Choroid plexus epithelial cell (primary cell): ENCODE measurements at regions not wholly inside any gene's neighbourhood (a gene's known extent, or its start where the extent isn't known, plus 50 kb on each side); places are given as distances from the start of the nearest gene placed in this dataset.

Experiments
- DNase-seq: peaks from one replicate; pipeline ENCODE4 v3.0.0-alpha.2; 2010; ENCODE audit warnings: low read depth
- H3K4me3 ChIP-seq: 2 replicates; pipeline ENCODE4 v1.5.1; 2011; ENCODE audit warnings: low read depth, mild to moderate bottlenecking, control low read depth, low read length, moderate library complexity
- TF ChIP-seq, protein P1 (sequence below): conservative IDR thresholded peaks from 2 replicates; pipeline ENCODE4 v1.5.1; 2011; ENCODE audit warnings: low read depth, mild to moderate bottlenecking, control low read depth, inconsistent platforms, low read length, moderate library complexity

DNA sequence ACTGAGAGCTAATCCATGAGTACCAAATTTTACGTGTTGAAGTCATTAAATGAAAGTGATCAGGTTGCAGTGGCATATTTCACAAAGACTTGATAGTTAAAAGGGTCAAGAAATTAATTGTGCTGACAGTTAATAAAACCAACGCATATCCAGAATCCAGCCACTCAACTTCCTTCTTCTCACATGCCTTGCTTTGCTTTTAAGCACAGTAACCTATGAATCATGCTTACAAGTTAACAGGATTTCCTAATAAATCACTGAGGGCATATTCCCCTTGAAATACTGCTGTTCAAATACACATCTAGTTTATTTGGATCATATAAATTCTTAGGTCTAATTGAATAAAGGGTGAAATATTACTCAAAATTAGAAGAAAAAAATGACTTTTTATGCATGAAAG is 801.5 kb upstream of the EPHA6 start:
- no peak for DNase-seq

GRCh38 chr3:96017556-96017955 is 796.8 kb upstream of the EPHA6 start:
- TF ChIP-seq, protein P1, sequence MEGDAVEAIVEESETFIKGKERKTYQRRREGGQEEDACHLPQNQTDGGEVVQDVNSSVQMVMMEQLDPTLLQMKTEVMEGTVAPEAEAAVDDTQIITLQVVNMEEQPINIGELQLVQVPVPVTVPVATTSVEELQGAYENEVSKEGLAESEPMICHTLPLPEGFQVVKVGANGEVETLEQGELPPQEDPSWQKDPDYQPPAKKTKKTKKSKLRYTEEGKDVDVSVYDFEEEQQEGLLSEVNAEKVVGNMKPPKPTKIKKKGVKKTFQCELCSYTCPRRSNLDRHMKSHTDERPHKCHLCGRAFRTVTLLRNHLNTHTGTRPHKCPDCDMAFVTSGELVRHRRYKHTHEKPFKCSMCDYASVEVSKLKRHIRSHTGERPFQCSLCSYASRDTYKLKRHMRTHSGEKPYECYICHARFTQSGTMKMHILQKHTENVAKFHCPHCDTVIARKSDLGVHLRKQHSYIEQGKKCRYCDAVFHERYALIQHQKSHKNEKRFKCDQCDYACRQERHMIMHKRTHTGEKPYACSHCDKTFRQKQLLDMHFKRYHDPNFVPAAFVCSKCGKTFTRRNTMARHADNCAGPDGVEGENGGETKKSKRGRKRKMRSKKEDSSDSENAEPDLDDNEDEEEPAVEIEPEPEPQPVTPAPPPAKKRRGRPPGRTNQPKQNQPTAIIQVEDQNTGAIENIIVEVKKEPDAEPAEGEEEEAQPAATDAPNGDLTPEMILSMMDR = no peak
- DNase-seq = no peak
- H3K4me3 ChIP-seq = no peak overlapping the region

More for the DNA sequence above, 801.5 kb upstream of the EPHA6 start:
- no peak overlapping the region for H3K4me3 ChIP-seq
- TF ChIP-seq, protein P1 = no peak

DNA sequence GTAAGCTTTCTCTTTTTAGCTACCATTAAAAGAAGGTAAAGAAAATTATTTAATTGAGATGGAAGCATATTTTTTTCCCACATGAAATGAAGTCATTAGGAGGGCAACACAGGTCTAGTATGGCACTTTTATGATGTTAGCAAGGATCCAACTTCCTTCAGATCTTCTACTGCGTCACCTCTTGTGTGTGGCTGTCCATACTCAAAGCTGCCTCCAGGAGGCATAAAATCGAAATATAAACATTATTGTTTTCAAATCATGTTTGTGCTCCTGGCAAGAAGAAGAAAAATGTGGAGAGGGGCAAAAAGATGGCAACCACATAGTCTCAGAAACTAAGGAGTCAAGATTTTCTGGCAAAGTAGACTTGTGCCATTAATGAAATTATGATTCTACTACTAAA is 791.7 kb upstream of the EPHA6 start:
- no peak for DNase-seq
- TF ChIP-seq, protein P1 = no peak
- no peak overlapping the region for H3K4me3 ChIP-seq

DNA sequence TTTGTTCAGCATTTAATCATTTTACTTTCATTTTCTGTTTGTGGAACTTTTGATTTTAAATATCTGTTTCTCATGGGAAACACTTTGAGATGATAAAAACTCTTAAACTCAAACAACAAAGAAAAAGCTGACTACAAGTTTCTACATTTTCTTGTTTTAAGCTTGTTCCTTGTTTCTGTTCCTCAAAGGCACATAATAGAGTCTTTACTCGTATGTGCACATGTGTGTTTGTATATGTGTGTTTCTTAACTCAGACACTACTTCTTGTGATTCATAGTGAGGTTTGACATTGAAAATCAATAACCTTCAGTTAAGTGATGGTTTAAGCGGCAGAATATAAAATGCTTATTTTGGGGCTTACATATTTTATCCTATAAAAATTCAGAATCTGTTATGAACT is 786.7 kb upstream of the EPHA6 start:
- TF ChIP-seq, protein P1 = no peak
- H3K4me3 ChIP-seq = no peak overlapping the region
- no peak for DNase-seq

- no peak overlapping the region for H3K4me3 ChIP-seq
- TF ChIP-seq, protein P1 = no peak
- no peak for DNase-seq
These were observed 774.8 kb upstream of the EPHA6 start for GRCh38 chr3:96039632-96040031.

DNA sequence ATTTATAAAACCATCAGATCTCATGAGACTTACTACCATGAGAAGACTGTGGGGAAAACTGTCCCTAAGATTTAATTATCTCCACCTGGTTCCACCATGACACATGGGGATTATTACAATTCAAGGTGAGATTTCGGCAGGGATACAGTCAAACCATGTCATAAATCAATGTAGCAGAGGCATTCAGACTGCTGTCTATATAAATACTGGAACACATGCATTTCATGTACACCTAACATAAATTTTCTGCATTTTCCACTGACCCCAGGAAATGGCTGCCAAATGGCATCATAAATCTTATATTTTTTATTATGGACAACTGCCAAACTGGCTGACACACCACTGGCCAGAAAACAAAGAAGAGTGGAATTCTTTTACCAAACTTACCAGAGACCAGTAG is 755.1 kb upstream of the EPHA6 start:
- H3K4me3 ChIP-seq = no peak overlapping the region
- TF ChIP-seq, protein P1 = no peak
- DNase-seq = no peak

DNA sequence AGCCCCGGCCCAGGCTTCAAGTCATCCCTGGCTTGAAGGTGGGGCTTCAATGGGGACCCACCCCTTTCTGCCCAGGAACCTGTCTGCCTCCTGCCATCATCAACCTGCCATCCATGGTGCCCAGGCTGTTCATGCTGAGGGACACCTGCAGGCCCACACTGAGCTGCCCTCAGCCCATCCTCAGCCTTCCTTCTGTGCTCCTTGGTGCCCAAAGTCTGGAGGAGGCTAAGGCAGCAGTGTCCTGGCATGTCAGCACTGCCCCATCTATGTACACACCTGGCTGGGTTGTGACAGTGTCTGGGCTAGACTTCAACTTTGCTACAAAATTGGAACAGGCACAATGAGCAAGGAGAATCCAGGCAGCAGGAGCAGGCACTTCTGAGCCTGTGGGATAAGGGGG is 745.3 kb upstream of the EPHA6 start:
- no peak overlapping the region for H3K4me3 ChIP-seq
- TF ChIP-seq, protein P1 = no peak
- no peak for DNase-seq
